ENCODE measurements at regions not wholly inside any gene's neighbourhood (a gene's known extent, or its start where the extent isn't known, plus 50 kb on each side); places are given as distances from the start of the nearest gene placed in this dataset.

GRCh38 chr4:180615746-180616145 lies 1627.5 kb upstream of the TENM3 start:
- Mint-ChIP-seq H3K4me3 (no peak overlapping the region), H3K27ac (no peak overlapping the region), H3K4me1 (no peaks in the 10 kb centered on the region), H3K36me3 (no peaks in the 10 kb centered on the region), H3K27me3 (ENCODE audit: low read depth in 3 of 3) (no peaks in the 10 kb centered on the region), H3K9me3 (peaks cover 0 to 2% (median 0%) of the 10 kb centered on the region in 7 donors)
- TF ChIP-seq CTCF (IDR thresholded peaks at IDR 0.05): no peak
- DNase-seq: no peak
- H3K27me3 ChIP-seq (ENCODE audit: control insufficient read depth in 2 of 2, insufficient read depth in 2 of 2, low read length in 2 of 2): no peaks in the 10 kb centered on the region
- no CpG with 5 or more reads among the region's 3 CpGs for WGBS (ENCODE audit: insufficient coverage)
- no peaks in the 10 kb centered on the region for H3K4me1 ChIP-seq (ENCODE audit: control insufficient read depth in 1 of 2, insufficient read depth in 2 of 2, low read length in 2 of 2)
- H3K4me3 ChIP-seq (replicated peaks in 1 of 3; ENCODE audit: low read depth in 2 of 3, low read length in 3 of 3): no peak overlapping the region
- no peaks in the 10 kb centered on the region for H3K36me3 ChIP-seq (replicated peaks in 1 of 2; ENCODE audit: control insufficient read depth in 1 of 2, insufficient read depth in 2 of 2, low read length in 2 of 2)
- no peaks in the 10 kb centered on the region for H3K9me3 ChIP-seq (replicated peaks in 1 of 2; ENCODE audit: control insufficient read depth in 1 of 2, insufficient read depth in 1 of 2, low read length in 2 of 2)
- H3K9ac ChIP-seq (ENCODE audit: insufficient read depth, low read length, poor library complexity, severe bottlenecking): no peak overlapping the region
- H3K79me2 ChIP-seq (ENCODE audit: insufficient read depth, low read length): no peaks in the 10 kb centered on the region
- no peak overlapping the region for H3K27ac ChIP-seq (ENCODE audit: low read depth in 1 of 2, low read length in 2 of 2)
- H4K20me1 ChIP-seq (ENCODE audit: insufficient read depth, low read length): no peaks in the 10 kb centered on the region
- no peak overlapping the region for H3K4me2 ChIP-seq (replicated peaks; ENCODE audit: extremely low read depth, low read length, poor library complexity, severe bottlenecking)
- intact Hi-C loops (cut with micrococcal nuclease): no loop called here
- H2AFZ ChIP-seq (ENCODE audit: insufficient read depth, low read depth, low read length, poor library complexity, severe bottlenecking): no peak overlapping the region

GRCh38 chr4:180617196-180617595 lies 1626.0 kb upstream of the TENM3 start:
- intact Hi-C loops (cut with micrococcal nuclease): no loop called here
- no peak overlapping the region for H2AFZ ChIP-seq (ENCODE audit: insufficient read depth, low read depth, low read length, poor library complexity, severe bottlenecking)
- no peaks in the 10 kb centered on the region for H3K4me1 Mint-ChIP-seq

More at GRCh38 chr4:180617196-180617595, 1626.0 kb upstream of the TENM3 start:
- H3K9me3 Mint-ChIP-seq: no peaks in the 10 kb centered on the region
- Histone ChIP-seq H3K4me1 (ENCODE audit: control insufficient read depth in 1 of 2, insufficient read depth in 2 of 2, low read length in 2 of 2) (no peaks in the 10 kb centered on the region), H4K20me1 (ENCODE audit: insufficient read depth, low read length) (no peaks in the 10 kb centered on the region), H3K27ac (ENCODE audit: low read depth in 1 of 2, low read length in 2 of 2) (no peak overlapping the region), H3K9ac (ENCODE audit: insufficient read depth, low read length, poor library complexity, severe bottlenecking) (no peak overlapping the region), H3K36me3 (replicated peaks in 1 of 2; ENCODE audit: control insufficient read depth in 1 of 2, insufficient read depth in 2 of 2, low read length in 2 of 2) (no peaks in the 10 kb centered on the region), H3K79me2 (ENCODE audit: insufficient read depth, low read length) (no peaks in the 10 kb centered on the region), H3K27me3 (ENCODE audit: control insufficient read depth in 2 of 2, insufficient read depth in 2 of 2, low read length in 2 of 2) (no peaks in the 10 kb centered on the region), H3K4me2 (replicated peaks; ENCODE audit: extremely low read depth, low read length, poor library complexity, severe bottlenecking) (no peak overlapping the region), H3K9me3 (replicated peaks in 1 of 2; ENCODE audit: control insufficient read depth in 1 of 2, insufficient read depth in 1 of 2, low read length in 2 of 2) (no peaks in the 10 kb centered on the region), H3K4me3 (replicated peaks in 1 of 3; ENCODE audit: low read depth in 2 of 3, low read length in 3 of 3) (no peak overlapping the region)
- 100% methylated on average over 1 of the region's 6 CpGs for whole genome bisulfite sequencing (ENCODE audit: insufficient coverage)
- DNase-seq: no peak
- H3K4me3 Mint-ChIP-seq: no peak overlapping the region
- no peak overlapping the region for H3K27ac Mint-ChIP-seq
- no peaks in the 10 kb centered on the region for H3K27me3 Mint-ChIP-seq (ENCODE audit: low read depth in 3 of 3)
- TF ChIP-seq CTCF (IDR thresholded peaks at IDR 0.05): no peak
- no peaks in the 10 kb centered on the region for H3K36me3 Mint-ChIP-seq

All from CD14-positive monocyte (primary cell).